CD4-positive, alpha-beta T cell treated with Interferon alpha-2 for 1 hour (primary cell): ENCODE measurements at regions not wholly inside any gene's neighbourhood (a gene's known extent, or its start where the extent isn't known, plus 50 kb on each side); places are given as distances from the start of the nearest gene placed in this dataset.
"Not testable (repeated sequence)": the region's sequence is repeated elsewhere in the genome, so short reads cannot be mapped to it uniquely, and the experiment has no call there.

Source experiments
- DNase-seq, 2 donors: peaks; one replicate each; pipeline ENCODE4 v3.0.0-alpha.2; 2020 to 2022

DNA sequence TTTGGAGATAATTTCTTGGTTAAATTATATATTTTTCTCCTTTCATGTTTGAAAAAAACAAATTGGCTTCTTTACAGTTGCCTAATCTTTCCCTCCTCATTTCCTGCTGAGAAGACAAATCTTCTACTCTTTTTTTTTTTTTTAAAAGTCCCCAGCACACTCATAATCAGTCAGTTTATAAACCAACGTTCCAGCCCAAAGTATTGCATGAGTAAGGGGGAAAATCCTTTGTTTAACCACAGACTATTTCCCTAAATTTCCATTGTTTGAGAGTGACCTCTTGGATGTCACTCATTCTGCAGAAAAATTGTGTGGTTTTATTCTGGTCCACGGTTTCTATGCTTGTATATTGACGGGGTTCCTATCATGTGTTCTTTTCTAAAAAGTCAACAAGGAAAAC, 55.1 kb upstream of the TLR4 start:
- DNase-seq, result no peak

GRCh38 chr9:117644932-117645636, 59.1 kb upstream of the TLR4 start:
- no peak for DNase-seq

- DNase-seq, result peak; percentile 58
These were observed 59.9 kb upstream of the TLR4 start for GRCh38 chr9:117644133-117644931.

- no peak for DNase-seq
These were observed 60.9 kb upstream of the TLR4 start for GRCh38 chr9:117643288-117643654.

DNA sequence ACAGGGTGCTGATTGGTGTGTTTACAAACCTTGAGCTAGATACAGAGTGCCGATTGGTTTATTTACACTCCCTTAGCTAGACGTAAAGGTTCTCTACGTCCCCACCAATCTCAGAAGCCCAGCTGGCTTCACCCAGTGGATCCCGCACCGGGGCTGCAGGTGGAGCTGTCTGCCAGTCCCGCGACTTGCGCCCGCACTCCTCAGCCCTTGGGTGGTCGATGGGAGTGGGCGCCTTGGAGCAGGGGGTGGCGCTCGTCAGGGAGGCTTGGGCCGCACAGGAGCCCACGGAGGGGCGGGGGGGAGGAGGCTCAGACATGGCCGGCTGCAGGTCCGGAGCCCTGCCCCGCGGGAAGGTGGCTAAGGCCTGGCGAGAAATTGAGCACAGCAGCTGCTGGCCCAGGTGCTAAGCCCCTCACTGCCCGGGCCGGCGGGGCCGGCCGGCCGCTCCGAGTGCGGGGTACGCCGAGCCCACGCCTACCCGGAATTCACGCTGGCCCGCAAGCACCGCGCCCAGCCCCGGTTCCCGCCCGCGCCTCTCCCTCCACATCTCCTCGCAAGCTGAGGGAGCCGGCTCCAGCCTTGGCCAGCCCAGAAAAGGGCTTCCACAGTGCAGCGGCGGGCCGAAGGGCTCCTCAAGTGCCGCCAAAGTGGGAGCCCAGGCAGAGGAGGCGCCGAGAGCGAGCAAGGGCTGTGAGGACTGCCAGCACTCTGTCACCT, 61.5 kb upstream of the TLR4 start:
- DNase-seq, result not testable (repeated sequence)

GRCh38 chr9:117636681-117637080, 67.5 kb upstream of the TLR4 start:
- DNase-seq, result no peak

GRCh38 chr9:117625154-117625553, 79.0 kb upstream of the TLR4 start:
- DNase-seq, result no peak

DNA sequence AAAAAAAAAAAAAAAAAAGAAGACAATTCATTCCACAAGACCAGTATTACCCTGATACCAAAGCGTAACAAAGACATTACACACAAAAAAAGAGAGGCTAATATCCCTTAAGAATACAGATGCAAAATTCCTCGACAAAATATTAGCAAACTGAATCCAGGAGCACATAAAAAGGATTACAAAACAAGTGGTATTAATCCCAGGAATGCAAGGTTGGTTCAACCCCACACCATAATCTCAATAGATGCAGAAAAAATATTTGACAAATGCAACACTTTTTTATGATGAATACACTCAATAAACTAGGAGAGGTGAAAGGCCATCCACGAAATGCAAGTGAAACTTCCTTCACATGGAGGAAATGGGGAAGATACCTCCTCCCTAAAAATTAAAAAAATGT, 80.1 kb upstream of the TLR4 start:
- no peak for DNase-seq

- DNase-seq, result no peak
These were observed 81.9 kb upstream of the TLR4 start for GRCh38 chr9:117622347-117622746.

DNA sequence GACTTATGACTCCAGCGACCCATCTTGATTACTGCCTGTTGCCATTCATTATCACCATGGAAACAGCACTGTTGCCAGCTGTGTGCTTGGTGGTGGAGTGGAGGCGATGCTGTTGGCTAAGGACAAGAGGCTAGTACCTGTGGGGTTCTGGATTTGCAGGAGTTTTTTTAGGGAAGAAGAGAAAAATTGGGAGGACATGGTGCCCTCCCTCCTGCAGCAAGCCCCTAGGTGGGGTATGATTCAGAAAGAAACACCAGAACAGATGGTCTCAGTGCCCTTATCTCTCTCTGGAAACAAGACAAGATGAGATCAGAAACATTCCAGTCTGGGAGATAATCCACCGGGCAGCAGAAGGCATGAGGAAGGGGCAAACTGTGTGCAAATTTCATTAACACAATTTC, 87.8 kb upstream of the TLR4 start:
- DNase-seq, result no peak

DNA sequence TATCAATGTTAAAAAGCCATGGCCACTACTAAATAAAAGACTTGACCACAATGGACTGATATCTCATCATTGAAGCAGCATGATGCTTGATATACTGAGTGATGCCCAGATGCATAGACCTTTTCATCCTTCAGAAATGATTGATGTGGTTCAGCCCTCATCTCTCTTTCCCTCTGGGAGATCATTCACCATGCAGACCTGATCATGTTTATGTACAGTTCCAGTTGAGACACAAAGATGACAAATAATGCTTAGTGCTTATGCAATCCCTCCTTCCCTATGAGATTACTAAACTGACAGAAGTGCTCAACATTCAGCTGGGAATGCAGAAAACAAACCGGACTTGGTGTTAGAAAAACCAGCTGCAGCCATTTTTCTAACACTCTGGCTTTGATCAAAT, 91.9 kb upstream of the TLR4 start:
- DNase-seq, result no peak

- DNase-seq, result no peak
These were observed 106.2 kb upstream of the TLR4 start for GRCh38 chr9:117597977-117598376.

GRCh38 chr9:117596678-117597077, 107.5 kb upstream of the TLR4 start:
- DNase-seq, result no peak

DNA sequence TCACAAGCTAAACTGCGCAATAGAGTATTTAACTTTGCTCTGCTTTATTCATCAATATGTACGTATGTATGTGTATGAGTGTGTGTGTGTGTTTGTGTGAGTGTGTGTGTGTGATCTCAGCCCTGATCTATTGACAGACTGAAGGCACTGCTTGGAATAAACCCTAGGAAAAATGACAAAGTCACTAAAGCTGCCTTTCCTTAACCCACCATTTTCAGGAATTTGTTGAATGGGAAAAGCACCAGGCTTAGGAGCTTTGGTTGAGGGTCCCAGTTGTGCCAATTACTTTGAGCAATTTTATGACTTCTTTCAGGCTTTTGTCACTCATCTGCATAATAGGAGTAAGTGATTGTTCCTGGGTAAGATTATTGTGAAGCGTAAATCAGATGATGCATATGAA, 108.6 kb upstream of the TLR4 start:
- no peak for DNase-seq

GRCh38 chr9:117587263-117587662, 116.9 kb upstream of the TLR4 start:
- no peak for DNase-seq

DNA sequence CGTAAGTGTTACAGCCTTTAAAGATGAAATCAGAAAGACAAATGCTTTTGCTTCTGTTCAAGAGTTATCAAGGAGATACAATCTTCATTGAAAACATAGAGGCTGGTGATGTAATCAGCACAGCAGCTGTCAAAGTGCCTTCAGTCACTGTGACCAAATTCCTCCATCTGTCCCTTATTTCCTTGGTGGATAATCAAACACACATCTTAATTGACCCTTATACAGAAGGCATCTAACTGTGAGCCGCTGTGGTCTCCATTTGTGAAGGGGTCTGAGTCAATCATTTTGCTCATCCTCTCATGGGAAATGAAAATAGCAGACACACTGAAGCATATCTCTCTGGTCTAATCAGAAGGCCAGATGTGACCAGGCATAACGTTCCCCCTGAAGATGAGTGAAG, 130.1 kb upstream of the TLR4 start:
- no peak for DNase-seq

- DNase-seq, result no peak
These were observed 139.4 kb upstream of the TLR4 start for GRCh38 chr9:117564839-117565238.

DNA sequence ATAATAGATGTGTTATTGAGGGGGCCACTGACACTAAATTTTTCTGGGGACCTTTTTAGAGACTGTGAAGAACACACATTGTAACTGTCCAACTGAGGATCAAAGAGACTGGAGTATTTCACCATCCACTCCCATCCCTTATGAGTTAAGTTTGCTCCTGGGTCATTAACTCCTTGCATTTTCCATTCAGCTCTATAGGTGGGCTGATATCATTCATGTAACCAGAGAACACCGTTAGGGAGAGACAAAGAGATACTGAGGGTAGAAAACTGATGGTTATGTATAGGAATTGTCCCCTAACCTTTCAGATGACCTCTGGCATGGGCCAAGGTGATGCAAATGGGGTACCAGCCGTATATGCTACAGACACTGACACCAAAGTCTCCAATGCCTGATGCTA, 142.4 kb upstream of the TLR4 start:
- no peak for DNase-seq

DNA sequence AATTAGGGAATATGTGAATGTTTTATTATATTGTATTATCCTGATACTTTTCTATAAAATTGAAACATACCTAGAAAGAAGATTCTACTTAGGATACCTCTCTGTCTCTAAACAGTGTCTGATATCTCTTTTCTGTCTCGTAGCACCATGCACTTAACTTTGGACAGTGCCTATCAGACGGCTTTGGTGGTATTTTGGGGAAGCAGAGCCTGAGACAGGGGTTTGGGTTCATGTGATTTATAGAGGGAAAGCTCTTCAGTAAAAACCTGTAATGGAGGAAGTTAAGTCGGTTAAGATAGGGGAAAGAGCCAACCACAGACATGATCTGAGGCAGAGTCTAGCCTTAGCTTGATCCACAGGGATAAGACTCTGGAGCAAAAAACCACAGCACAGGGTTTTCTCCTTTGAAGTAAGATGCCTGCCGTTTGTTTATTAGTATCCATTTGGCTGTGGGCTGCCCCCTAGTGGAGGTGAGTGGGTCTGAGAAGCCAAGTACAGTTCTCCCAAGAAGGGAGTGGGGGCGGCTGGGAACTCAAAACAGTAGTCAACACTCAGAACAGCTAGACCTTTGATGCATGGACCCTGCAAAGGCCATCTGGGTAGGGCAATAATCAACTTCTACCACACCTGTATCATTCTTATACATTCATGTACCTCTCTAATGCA, 141.2 kb upstream of the ASTN2 start:
- DNase-seq, result peak in 1 of 2 donors; percentile 26

GRCh38 chr9:117552811-117553210, 138.0 kb upstream of the ASTN2 start:
- no peak for DNase-seq

DNA sequence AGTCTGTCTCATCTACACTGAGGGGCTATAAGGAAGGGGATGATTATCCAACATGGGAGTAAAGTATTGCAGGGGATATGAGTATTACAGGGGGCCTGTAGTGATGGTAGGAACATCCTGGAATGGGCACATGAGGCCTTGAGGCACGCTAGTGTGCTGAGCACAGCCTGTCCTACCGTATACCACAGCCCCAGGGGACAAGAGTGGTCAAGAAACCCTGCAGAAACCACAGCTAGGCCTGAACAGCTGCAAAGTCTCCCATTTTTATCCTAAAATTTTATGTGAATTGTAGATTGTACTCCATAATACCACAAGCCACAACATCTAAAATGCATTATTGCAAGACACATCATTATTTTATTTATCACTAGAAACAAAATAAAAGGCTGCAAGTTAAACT, 136.3 kb upstream of the ASTN2 start:
- DNase-seq, result no peak

GRCh38 chr9:117549444-117549843, 134.6 kb upstream of the ASTN2 start:
- no peak for DNase-seq

GRCh38 chr9:117548556-117548955, 133.7 kb upstream of the ASTN2 start:
- DNase-seq, result no peak
